ENCODE measurements at regions not wholly inside any gene's neighbourhood (a gene's known extent, or its start where the extent isn't known, plus 50 kb on each side); places are given as distances from the start of the nearest gene placed in this dataset.

GRCh38 chr16:86977076-86977676 lies 340.0 kb downstream of the C16orf95 start:
- DNase-seq (ENCODE audit: low read depth): no peak

GRCh38 chr16:86978445-86979030 lies 338.7 kb downstream of the C16orf95 start:
- no peak for DNase-seq (ENCODE audit: low read depth)

- no peak for DNase-seq (ENCODE audit: low read depth)
Observed at GRCh38 chr16:86979061-86979460, 338.1 kb downstream of the C16orf95 start.

GRCh38 chr16:86979984-86980553 lies 337.1 kb downstream of the C16orf95 start:
- DNase-seq (ENCODE audit: low read depth): no peak

- no peak for DNase-seq (ENCODE audit: low read depth)
Observed at GRCh38 chr16:86980644-86981043, 336.5 kb downstream of the C16orf95 start.

- DNase-seq (ENCODE audit: low read depth): no peak
Observed at GRCh38 chr16:86982347-86982596, 334.9 kb downstream of the C16orf95 start.

GRCh38 chr16:86982912-86983311 lies 334.3 kb downstream of the C16orf95 start:
- no peak for DNase-seq (ENCODE audit: low read depth)

GRCh38 chr16:86983621-86984020 lies 333.6 kb downstream of the C16orf95 start:
- no peak for DNase-seq (ENCODE audit: low read depth)

- DNase-seq (ENCODE audit: low read depth): no peak
Observed at GRCh38 chr16:86984343-86984742, 332.8 kb downstream of the C16orf95 start.

- no peak for DNase-seq (ENCODE audit: low read depth)
Observed at GRCh38 chr16:86984991-86985647, 332.1 kb downstream of the C16orf95 start.

GRCh38 chr16:86985648-86986015 lies 331.6 kb downstream of the C16orf95 start:
- DNase-seq (ENCODE audit: low read depth): no peak

GRCh38 chr16:86986136-86986535 lies 331.1 kb downstream of the C16orf95 start:
- DNase-seq (ENCODE audit: low read depth): no peak

GRCh38 chr16:86986809-86987487 lies 330.2 kb downstream of the C16orf95 start:
- DNase-seq (ENCODE audit: low read depth): no peak

GRCh38 chr16:86987746-86988670 lies 329.2 kb downstream of the C16orf95 start:
- DNase-seq (ENCODE audit: low read depth): no peak

- no peak for DNase-seq (ENCODE audit: low read depth)
Observed at GRCh38 chr16:86988920-86989696, 328.1 kb downstream of the C16orf95 start.

- DNase-seq (ENCODE audit: low read depth): no peak
Observed at GRCh38 chr16:86990451-86990850, 326.7 kb downstream of the C16orf95 start.

- no peak for DNase-seq (ENCODE audit: low read depth)
Observed at GRCh38 chr16:86991679-86992078, 325.5 kb downstream of the C16orf95 start.

- no peak for DNase-seq (ENCODE audit: low read depth)
Observed at GRCh38 chr16:86992587-86992986, 324.6 kb downstream of the C16orf95 start.

- no peak for DNase-seq (ENCODE audit: low read depth)
Observed at GRCh38 chr16:86993426-86994110, 323.6 kb downstream of the C16orf95 start.

- DNase-seq (ENCODE audit: low read depth): no peak
Observed at GRCh38 chr16:86994215-86994614, 323.0 kb downstream of the C16orf95 start.
